ENCODE measurements at regions not wholly inside any gene's neighbourhood (a gene's known extent, or its start where the extent isn't known, plus 50 kb on each side); places are given as distances from the start of the nearest gene placed in this dataset.

GRCh38 chr2:41605311-41605710 lies 442.5 kb upstream of the PKDCC start:
- H3K9me3 ChIP-seq (ENCODE audit: control insufficient read depth in 2 of 2, low read length in 2 of 2) = no peaks in the 10 kb centered on the region
- no peak overlapping the region for H3K9ac ChIP-seq (ENCODE audit: low read depth in 1 of 2, low read length in 2 of 2)
- H3K27ac ChIP-seq (ENCODE audit: low read depth in 2 of 2, low read length in 2 of 2) = no peak overlapping the region
- H3K4me3 ChIP-seq (ENCODE audit: low read length in 2 of 2) = no peak overlapping the region
- no peaks in the 10 kb centered on the region for H3K27me3 ChIP-seq (ENCODE audit: control insufficient read depth in 2 of 2, insufficient read depth in 2 of 2, low read length in 2 of 2)
- H3K4me1 ChIP-seq (ENCODE audit: control insufficient read depth in 2 of 2, insufficient read depth in 2 of 2, low read length in 2 of 2) = no peaks in the 10 kb centered on the region
- no peaks in the 10 kb centered on the region for H3K36me3 ChIP-seq (ENCODE audit: control insufficient read depth in 2 of 2, insufficient read depth in 2 of 2, low read length in 2 of 2)

GRCh38 chr2:41605914-41606313 lies 441.9 kb upstream of the PKDCC start:
- Histone ChIP-seq H3K4me1 (ENCODE audit: control insufficient read depth in 2 of 2, insufficient read depth in 2 of 2, low read length in 2 of 2) (no peaks in the 10 kb centered on the region), H3K27ac (ENCODE audit: low read depth in 2 of 2, low read length in 2 of 2) (no peak overlapping the region), H3K4me3 (ENCODE audit: low read length in 2 of 2) (no peak overlapping the region), H3K9me3 (ENCODE audit: control insufficient read depth in 2 of 2, low read length in 2 of 2) (no peaks in the 10 kb centered on the region), H3K36me3 (ENCODE audit: control insufficient read depth in 2 of 2, insufficient read depth in 2 of 2, low read length in 2 of 2) (no peaks in the 10 kb centered on the region), H3K9ac (ENCODE audit: low read depth in 1 of 2, low read length in 2 of 2) (no peak overlapping the region), H3K27me3 (ENCODE audit: control insufficient read depth in 2 of 2, insufficient read depth in 2 of 2, low read length in 2 of 2) (no peaks in the 10 kb centered on the region)

- Histone ChIP-seq H3K4me1 (ENCODE audit: control insufficient read depth in 2 of 2, insufficient read depth in 2 of 2, low read length in 2 of 2) (no peaks in the 10 kb centered on the region), H3K9ac (ENCODE audit: low read depth in 1 of 2, low read length in 2 of 2) (no peak overlapping the region), H3K4me3 (ENCODE audit: low read length in 2 of 2) (no peak overlapping the region), H3K27ac (ENCODE audit: low read depth in 2 of 2, low read length in 2 of 2) (no peak overlapping the region), H3K36me3 (ENCODE audit: control insufficient read depth in 2 of 2, insufficient read depth in 2 of 2, low read length in 2 of 2) (no peaks in the 10 kb centered on the region), H3K27me3 (ENCODE audit: control insufficient read depth in 2 of 2, insufficient read depth in 2 of 2, low read length in 2 of 2) (no peaks in the 10 kb centered on the region), H3K9me3 (ENCODE audit: control insufficient read depth in 2 of 2, low read length in 2 of 2) (no peaks in the 10 kb centered on the region)
Measured at GRCh38 chr2:41610501-41611190, 437.2 kb upstream of the PKDCC start.

- Histone ChIP-seq H3K4me1 (ENCODE audit: control insufficient read depth in 2 of 2, insufficient read depth in 2 of 2, low read length in 2 of 2) (no peaks in the 10 kb centered on the region), H3K4me3 (ENCODE audit: low read length in 2 of 2) (no peak overlapping the region), H3K36me3 (ENCODE audit: control insufficient read depth in 2 of 2, insufficient read depth in 2 of 2, low read length in 2 of 2) (no peaks in the 10 kb centered on the region), H3K27ac (ENCODE audit: low read depth in 2 of 2, low read length in 2 of 2) (no peak overlapping the region), H3K9ac (ENCODE audit: low read depth in 1 of 2, low read length in 2 of 2) (no peak overlapping the region), H3K9me3 (ENCODE audit: control insufficient read depth in 2 of 2, low read length in 2 of 2) (no peaks in the 10 kb centered on the region), H3K27me3 (ENCODE audit: control insufficient read depth in 2 of 2, insufficient read depth in 2 of 2, low read length in 2 of 2) (no peaks in the 10 kb centered on the region)
Measured at GRCh38 chr2:41618754-41619153, 429.1 kb upstream of the PKDCC start.

- H3K27ac ChIP-seq (ENCODE audit: low read depth in 2 of 2, low read length in 2 of 2) = no peak overlapping the region
- H3K4me3 ChIP-seq (ENCODE audit: low read length in 2 of 2) = no peak overlapping the region
- H3K9me3 ChIP-seq (ENCODE audit: control insufficient read depth in 2 of 2, low read length in 2 of 2) = no peaks in the 10 kb centered on the region
- no peaks in the 10 kb centered on the region for H3K27me3 ChIP-seq (ENCODE audit: control insufficient read depth in 2 of 2, insufficient read depth in 2 of 2, low read length in 2 of 2)
- no peaks in the 10 kb centered on the region for H3K4me1 ChIP-seq (ENCODE audit: control insufficient read depth in 2 of 2, insufficient read depth in 2 of 2, low read length in 2 of 2)
- H3K36me3 ChIP-seq (ENCODE audit: control insufficient read depth in 2 of 2, insufficient read depth in 2 of 2, low read length in 2 of 2) = no peaks in the 10 kb centered on the region
- no peak overlapping the region for H3K9ac ChIP-seq (ENCODE audit: low read depth in 1 of 2, low read length in 2 of 2)
Measured at GRCh38 chr2:41621095-41621494, 426.7 kb upstream of the PKDCC start.

GRCh38 chr2:41621563-41621962 lies 426.3 kb upstream of the PKDCC start:
- Histone ChIP-seq H3K36me3 (ENCODE audit: control insufficient read depth in 2 of 2, insufficient read depth in 2 of 2, low read length in 2 of 2) (no peaks in the 10 kb centered on the region), H3K4me1 (ENCODE audit: control insufficient read depth in 2 of 2, insufficient read depth in 2 of 2, low read length in 2 of 2) (no peaks in the 10 kb centered on the region), H3K9ac (ENCODE audit: low read depth in 1 of 2, low read length in 2 of 2) (no peak overlapping the region), H3K27me3 (ENCODE audit: control insufficient read depth in 2 of 2, insufficient read depth in 2 of 2, low read length in 2 of 2) (no peaks in the 10 kb centered on the region), H3K4me3 (ENCODE audit: low read length in 2 of 2) (no peak overlapping the region), H3K9me3 (ENCODE audit: control insufficient read depth in 2 of 2, low read length in 2 of 2) (no peaks in the 10 kb centered on the region), H3K27ac (ENCODE audit: low read depth in 2 of 2, low read length in 2 of 2) (no peak overlapping the region)

- Histone ChIP-seq H3K4me1 (ENCODE audit: control insufficient read depth in 2 of 2, insufficient read depth in 2 of 2, low read length in 2 of 2) (no peaks in the 10 kb centered on the region), H3K36me3 (ENCODE audit: control insufficient read depth in 2 of 2, insufficient read depth in 2 of 2, low read length in 2 of 2) (no peaks in the 10 kb centered on the region), H3K4me3 (ENCODE audit: low read length in 2 of 2) (no peak overlapping the region), H3K27ac (ENCODE audit: low read depth in 2 of 2, low read length in 2 of 2) (no peak overlapping the region), H3K9me3 (ENCODE audit: control insufficient read depth in 2 of 2, low read length in 2 of 2) (no peaks in the 10 kb centered on the region), H3K27me3 (ENCODE audit: control insufficient read depth in 2 of 2, insufficient read depth in 2 of 2, low read length in 2 of 2) (no peaks in the 10 kb centered on the region), H3K9ac (ENCODE audit: low read depth in 1 of 2, low read length in 2 of 2) (no peak overlapping the region)
Measured at GRCh38 chr2:41622301-41622700, 425.5 kb upstream of the PKDCC start.

- H3K27me3 ChIP-seq (ENCODE audit: control insufficient read depth in 2 of 2, insufficient read depth in 2 of 2, low read length in 2 of 2) = no peaks in the 10 kb centered on the region
- H3K4me1 ChIP-seq (ENCODE audit: control insufficient read depth in 2 of 2, insufficient read depth in 2 of 2, low read length in 2 of 2) = no peaks in the 10 kb centered on the region
- H3K9ac ChIP-seq (ENCODE audit: low read depth in 1 of 2, low read length in 2 of 2) = no peak overlapping the region
- no peak overlapping the region for H3K27ac ChIP-seq (ENCODE audit: low read depth in 2 of 2, low read length in 2 of 2)
- H3K36me3 ChIP-seq (ENCODE audit: control insufficient read depth in 2 of 2, insufficient read depth in 2 of 2, low read length in 2 of 2) = no peaks in the 10 kb centered on the region
- H3K4me3 ChIP-seq (ENCODE audit: low read length in 2 of 2) = no peak overlapping the region
- H3K9me3 ChIP-seq (ENCODE audit: control insufficient read depth in 2 of 2, low read length in 2 of 2) = no peaks in the 10 kb centered on the region
Measured at GRCh38 chr2:41626936-41627335, 420.9 kb upstream of the PKDCC start.

- Histone ChIP-seq H3K27ac (ENCODE audit: low read depth in 2 of 2, low read length in 2 of 2) (no peak overlapping the region), H3K27me3 (ENCODE audit: control insufficient read depth in 2 of 2, insufficient read depth in 2 of 2, low read length in 2 of 2) (no peaks in the 10 kb centered on the region), H3K36me3 (ENCODE audit: control insufficient read depth in 2 of 2, insufficient read depth in 2 of 2, low read length in 2 of 2) (no peaks in the 10 kb centered on the region), H3K4me3 (ENCODE audit: low read length in 2 of 2) (no peak overlapping the region), H3K4me1 (ENCODE audit: control insufficient read depth in 2 of 2, insufficient read depth in 2 of 2, low read length in 2 of 2) (no peaks in the 10 kb centered on the region), H3K9ac (ENCODE audit: low read depth in 1 of 2, low read length in 2 of 2) (no peak overlapping the region), H3K9me3 (ENCODE audit: control insufficient read depth in 2 of 2, low read length in 2 of 2) (no peaks in the 10 kb centered on the region)
Measured at GRCh38 chr2:41634686-41635085, 413.1 kb upstream of the PKDCC start.

GRCh38 chr2:41644936-41645335 lies 402.9 kb upstream of the PKDCC start:
- Histone ChIP-seq H3K27ac (ENCODE audit: low read depth in 2 of 2, low read length in 2 of 2) (no peak overlapping the region), H3K9me3 (ENCODE audit: control insufficient read depth in 2 of 2, low read length in 2 of 2) (no peaks in the 10 kb centered on the region), H3K4me1 (ENCODE audit: control insufficient read depth in 2 of 2, insufficient read depth in 2 of 2, low read length in 2 of 2) (no peaks in the 10 kb centered on the region), H3K27me3 (ENCODE audit: control insufficient read depth in 2 of 2, insufficient read depth in 2 of 2, low read length in 2 of 2) (no peaks in the 10 kb centered on the region), H3K4me3 (ENCODE audit: low read length in 2 of 2) (no peak overlapping the region), H3K36me3 (ENCODE audit: control insufficient read depth in 2 of 2, insufficient read depth in 2 of 2, low read length in 2 of 2) (no peaks in the 10 kb centered on the region), H3K9ac (ENCODE audit: low read depth in 1 of 2, low read length in 2 of 2) (no peak overlapping the region)

All from mucosa of rectum (tissue), 2 donors.